Activated CD4-positive, alpha-beta T cell treated with anti-CD3 and anti-CD28 coated beads, Interleukin-2, amount 10 ng/mL, durations not matched to agents 24 days and 14 days (primary cell): ENCODE measurements at regions not wholly inside any gene's neighbourhood (a gene's known extent, or its start where the extent isn't known, plus 50 kb on each side); places are given as distances from the start of the nearest gene placed in this dataset.
"Not testable (repeated sequence)": the region's sequence is repeated elsewhere in the genome, so short reads cannot be mapped to it uniquely, and the experiment has no call there.

Experiments
- DNase-seq: peaks from one replicate; pipeline ENCODE4 v3.0.0; 2022
- H3K27ac Mint-ChIP-seq: one replicate; pipeline ENCODE4 v1.8.0; 2022; ENCODE audit warnings: mild to moderate bottlenecking, mixed read lengths
- H3K27me3 Mint-ChIP-seq: one replicate; pipeline ENCODE4 v1.8.0; 2022; ENCODE audit warnings: mixed read lengths
- H3K36me3 Mint-ChIP-seq: one replicate; pipeline ENCODE4 v1.8.0; 2022; ENCODE audit warnings: low read depth, mild to moderate bottlenecking, mixed read lengths
- H3K4me1 Mint-ChIP-seq: one replicate; pipeline ENCODE4 v1.8.0; 2021; ENCODE audit warnings: mixed read lengths
- H3K4me3 Mint-ChIP-seq: one replicate; pipeline ENCODE4 v1.8.0; 2022; ENCODE audit warnings: mild to moderate bottlenecking, moderate library complexity, mixed read lengths
- H3K9me3 Mint-ChIP-seq: one replicate; pipeline ENCODE4 v1.8.0; 2021; ENCODE audit warnings: mixed read lengths
- intact Hi-C: fragments of 100-400 bp; cut with micrococcal nuclease; formaldehyde crosslinking; loops from one replicate; pipeline ENCODE4 v1.15.1; 2023

DNA sequence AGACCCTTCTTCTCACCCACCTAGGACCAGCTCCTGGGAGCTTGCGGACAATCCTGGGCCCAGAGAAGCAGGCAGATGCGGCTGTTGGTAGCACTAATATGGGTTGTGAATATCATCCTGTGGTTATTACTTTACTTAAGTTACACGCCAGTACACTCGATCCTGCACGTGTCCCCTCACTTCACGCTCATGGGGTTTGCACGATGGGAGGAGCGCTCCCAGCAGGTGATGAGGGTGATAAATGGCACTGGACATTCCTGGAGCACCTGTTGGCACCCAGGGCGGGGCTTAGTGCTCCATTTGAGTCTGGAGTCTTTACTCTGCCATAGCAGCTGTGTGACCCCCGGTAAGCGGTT, 335.1 kb downstream of the PREX1 start:
- no peaks in the 10 kb centered on the region for H3K4me1 Mint-ChIP-seq
- H3K4me3 Mint-ChIP-seq: no peak overlapping the region
- no peak overlapping the region for H3K27ac Mint-ChIP-seq
- no peaks in the 10 kb centered on the region for H3K9me3 Mint-ChIP-seq
- H3K27me3 Mint-ChIP-seq: no peaks in the 10 kb centered on the region
- intact Hi-C loops: no loop called here
- no peak for DNase-seq
- no peaks in the 10 kb centered on the region for H3K36me3 Mint-ChIP-seq

DNA sequence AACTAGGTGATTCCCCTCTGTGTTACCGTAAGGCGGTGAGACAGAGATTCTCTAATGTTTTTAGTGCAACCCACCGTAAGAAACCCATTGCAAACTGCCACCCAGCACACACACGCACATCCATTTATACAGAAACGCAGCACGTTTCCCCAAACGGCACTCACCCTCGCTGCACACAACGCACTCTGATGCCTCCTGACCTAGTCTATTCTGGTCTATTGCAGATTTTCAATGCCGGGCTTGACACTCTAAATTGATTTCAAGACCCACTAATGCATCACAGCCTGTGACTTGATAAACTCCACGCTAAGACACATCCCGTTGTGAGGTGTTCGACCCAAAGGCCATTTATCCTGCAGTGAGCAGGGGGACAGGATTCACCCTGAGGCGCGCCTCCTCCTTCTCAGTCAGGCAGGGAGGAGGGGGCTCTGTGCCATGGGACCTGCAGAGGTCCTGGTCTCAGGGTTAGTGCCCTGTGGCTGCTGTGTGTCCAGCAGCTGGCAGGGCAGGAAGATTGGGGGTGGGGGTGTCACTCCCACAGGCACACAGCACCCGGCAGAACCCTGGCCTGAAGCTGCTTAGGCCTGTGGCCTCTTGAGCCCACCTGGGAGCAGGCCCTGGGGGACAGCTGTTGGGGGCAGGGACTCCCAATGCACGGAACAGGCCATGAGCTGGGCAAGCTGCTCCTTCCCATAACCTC, 335.6 kb downstream of the PREX1 start:
- intact Hi-C loops: no loop called here
- no peak for DNase-seq
- H3K27me3 Mint-ChIP-seq: no peaks in the 10 kb centered on the region
- H3K27ac Mint-ChIP-seq: no peak overlapping the region
- no peaks in the 10 kb centered on the region for H3K4me1 Mint-ChIP-seq
- H3K4me3 Mint-ChIP-seq: no peak overlapping the region
- no peaks in the 10 kb centered on the region for H3K9me3 Mint-ChIP-seq
- no peaks in the 10 kb centered on the region for H3K36me3 Mint-ChIP-seq

DNA sequence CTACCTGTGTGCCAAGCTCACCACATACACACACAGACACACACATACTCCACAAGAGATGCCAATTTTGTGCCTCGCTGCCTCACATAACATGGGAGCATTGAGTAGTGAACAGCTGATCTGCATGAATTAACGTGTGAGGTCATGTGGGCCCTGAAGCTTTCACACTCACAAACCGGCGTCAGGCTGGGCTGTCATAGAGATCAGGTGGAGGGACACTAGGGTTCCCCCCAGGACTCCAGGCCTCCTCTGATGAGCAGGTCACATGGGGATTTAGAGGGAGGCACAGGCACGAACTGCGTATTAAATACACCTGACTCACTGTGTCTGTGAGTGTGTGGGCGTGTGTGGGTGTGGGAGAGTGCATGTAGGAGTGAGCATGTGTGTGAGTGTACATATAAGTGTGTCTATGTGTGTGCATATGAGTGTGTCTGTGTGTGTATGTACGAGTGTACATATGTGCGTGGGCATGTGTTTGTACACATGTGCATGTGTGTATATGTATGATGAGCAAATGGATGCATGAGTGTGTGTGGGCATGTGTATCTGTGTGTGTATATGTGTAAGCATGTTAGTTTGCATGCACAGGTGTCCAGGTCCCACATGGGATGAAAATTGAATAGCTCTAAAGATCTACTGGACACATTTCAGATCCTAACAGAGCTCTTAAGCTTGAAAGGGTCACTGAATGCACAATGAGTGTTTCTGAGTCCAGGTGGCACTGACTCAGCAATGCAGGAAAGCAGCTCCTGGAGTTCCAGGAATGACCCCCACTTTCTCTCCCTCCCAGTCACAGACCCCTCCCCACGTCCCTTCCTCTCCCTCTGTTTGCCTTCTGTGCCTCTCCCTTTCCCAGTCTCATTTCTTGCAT, 336.6 kb downstream of the PREX1 start:
- Mint-ChIP-seq H3K9me3 (no peaks in the 10 kb centered on the region), H3K36me3 (no peaks in the 10 kb centered on the region), H3K27me3 (peaks cover 3% of the 10 kb centered on the region), H3K4me3 (no peak overlapping the region), H3K27ac (no peak overlapping the region), H3K4me1 (no peaks in the 10 kb centered on the region)
- intact Hi-C loops: no loop called here
- DNase-seq: no peak

- H3K4me3 Mint-ChIP-seq, H3K27ac Mint-ChIP-seq, H3K9me3 Mint-ChIP-seq, intact Hi-C loops, H3K36me3 Mint-ChIP-seq, DNase-seq, H3K27me3 Mint-ChIP-seq, H3K4me1 Mint-ChIP-seq: not testable (repeated sequence)
Measured at GRCh38 chr20:48490341-48490740, 337.5 kb downstream of the PREX1 start.

DNA sequence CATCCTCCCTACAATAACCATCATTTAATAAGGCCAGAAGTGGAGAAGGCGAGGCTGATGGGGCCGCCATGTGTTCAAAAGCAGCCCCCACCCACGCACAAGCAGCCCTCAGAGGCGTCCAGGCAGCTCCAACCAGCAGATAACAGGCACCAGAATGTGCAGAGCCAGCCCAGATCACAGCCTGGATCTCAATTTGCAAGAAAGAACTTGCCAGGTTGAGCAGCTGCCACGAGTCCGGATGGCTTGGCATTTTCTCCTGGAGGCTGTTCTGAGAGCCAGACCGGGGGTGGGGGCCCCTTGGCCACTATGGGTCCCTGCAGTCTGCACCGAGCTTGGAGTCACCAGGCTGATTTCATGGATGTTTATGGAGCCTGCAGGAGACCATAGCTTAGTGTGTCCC, 338.1 kb downstream of the PREX1 start:
- H3K27ac Mint-ChIP-seq: no peak overlapping the region
- intact Hi-C loops: no loop called here
- H3K27me3 Mint-ChIP-seq: peaks cover 5% of the 10 kb centered on the region
- no peaks in the 10 kb centered on the region for H3K36me3 Mint-ChIP-seq
- no peak for DNase-seq
- no peaks in the 10 kb centered on the region for H3K9me3 Mint-ChIP-seq
- H3K4me3 Mint-ChIP-seq: no peak overlapping the region
- H3K4me1 Mint-ChIP-seq: no peaks in the 10 kb centered on the region

GRCh38 chr20:48489046-48489463, 338.7 kb downstream of the PREX1 start:
- Mint-ChIP-seq H3K9me3 (no peaks in the 10 kb centered on the region), H3K4me3 (no peak overlapping the region), H3K36me3 (no peaks in the 10 kb centered on the region), H3K27ac (no peak overlapping the region), H3K27me3 (peaks cover 5% of the 10 kb centered on the region), H3K4me1 (no peaks in the 10 kb centered on the region)
- intact Hi-C loops: no loop called here
- no peak for DNase-seq

GRCh38 chr20:48488334-48489034, 339.3 kb downstream of the PREX1 start:
- H3K4me3 Mint-ChIP-seq, intact Hi-C loops, H3K27me3 Mint-ChIP-seq, H3K4me1 Mint-ChIP-seq, H3K36me3 Mint-ChIP-seq, DNase-seq, H3K9me3 Mint-ChIP-seq, H3K27ac Mint-ChIP-seq: not testable (repeated sequence)

DNA sequence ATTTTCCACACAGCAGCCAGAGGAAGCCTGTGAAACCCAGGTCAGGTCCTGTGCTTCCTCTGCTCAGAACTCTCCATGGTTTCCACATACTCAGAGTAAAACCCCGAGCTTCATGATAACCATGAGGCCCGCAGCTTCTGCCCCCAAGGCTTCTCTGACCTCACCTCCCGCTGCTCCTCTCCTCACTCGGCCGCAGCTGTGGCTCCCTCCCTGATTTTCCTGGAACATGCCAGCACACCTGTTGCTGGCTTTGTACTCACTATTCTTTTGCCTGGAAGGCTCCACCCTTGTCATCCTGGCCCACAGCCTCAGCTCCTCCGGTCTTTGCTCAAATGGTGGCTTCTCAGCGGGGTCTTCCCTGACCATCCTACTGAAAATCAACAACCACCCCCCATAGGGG, 341.7 kb downstream of the PREX1 start:
- no peak overlapping the region for H3K4me3 Mint-ChIP-seq
- no peak overlapping the region for H3K27ac Mint-ChIP-seq
- DNase-seq: no peak
- no peaks in the 10 kb centered on the region for H3K9me3 Mint-ChIP-seq
- H3K27me3 Mint-ChIP-seq: peaks cover 7% of the 10 kb centered on the region
- intact Hi-C loops: no loop called here
- no peaks in the 10 kb centered on the region for H3K4me1 Mint-ChIP-seq
- no peaks in the 10 kb centered on the region for H3K36me3 Mint-ChIP-seq

- H3K4me3 Mint-ChIP-seq, H3K27ac Mint-ChIP-seq, DNase-seq, H3K9me3 Mint-ChIP-seq, H3K36me3 Mint-ChIP-seq, intact Hi-C loops, H3K4me1 Mint-ChIP-seq: not testable (repeated sequence)
- H3K27me3 Mint-ChIP-seq: peaks cover 16% of the 10 kb centered on the region
Measured at GRCh38 chr20:48485153-48485552, 342.6 kb downstream of the PREX1 start.

DNA sequence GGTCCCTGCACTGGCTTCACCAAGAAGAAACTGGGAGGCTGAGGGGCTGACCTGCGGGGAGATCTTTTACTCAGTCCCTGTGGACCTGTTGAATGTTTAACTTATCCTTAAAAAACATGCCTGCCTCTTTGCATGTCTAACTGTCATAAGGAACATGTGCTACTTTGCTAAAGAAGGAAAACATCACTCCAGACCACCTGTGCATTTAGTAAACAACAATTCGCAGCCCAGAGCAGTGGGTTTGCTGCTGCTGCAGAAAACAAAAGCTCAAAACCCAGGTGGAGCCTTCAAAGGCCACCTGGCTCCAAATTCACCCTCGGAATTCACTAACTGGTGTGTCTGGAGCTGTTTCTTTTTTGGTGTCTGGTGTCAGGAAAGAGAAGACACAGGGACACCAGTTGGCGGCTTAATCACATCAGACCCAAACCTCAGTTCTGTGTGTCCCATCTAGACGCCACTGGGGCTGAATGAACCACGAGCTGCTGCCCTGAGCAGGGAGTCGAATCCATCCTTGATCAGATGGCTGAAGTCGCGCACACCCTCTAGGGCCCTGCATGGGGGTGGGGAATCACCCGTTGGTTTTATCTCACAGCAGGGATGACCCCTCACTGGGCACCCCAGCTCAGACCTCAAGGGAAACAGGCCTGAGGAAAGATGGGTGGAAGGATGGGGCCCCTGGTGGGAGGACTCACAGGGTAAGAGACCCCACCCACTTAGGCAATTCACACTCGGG, 344.3 kb downstream of the PREX1 start:
- no peak overlapping the region for H3K4me3 Mint-ChIP-seq

DNA sequence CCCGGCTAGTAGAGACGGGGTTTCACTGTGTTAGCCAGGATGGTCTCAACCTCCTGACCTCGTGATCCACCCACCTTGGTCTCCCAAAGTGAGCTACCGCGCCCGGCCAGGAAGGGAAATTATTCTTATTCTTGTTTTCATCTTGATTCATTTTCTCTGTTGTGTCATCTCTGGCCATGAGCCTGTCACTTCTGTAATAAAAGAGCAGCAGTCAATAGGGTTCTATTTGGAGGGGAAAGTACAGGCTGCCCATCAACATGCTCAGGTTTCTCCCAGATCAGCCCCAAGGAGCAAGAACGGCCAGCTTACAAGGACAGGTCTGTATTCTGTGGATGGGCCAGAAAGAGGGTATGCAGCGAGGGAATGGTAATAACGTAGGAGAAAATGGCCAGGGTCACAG, 345.0 kb downstream of the PREX1 start:
- Mint-ChIP-seq H3K4me1 (no peaks in the 10 kb centered on the region), H3K27ac (no peak overlapping the region), H3K4me3 (no peak overlapping the region), H3K27me3 (peaks cover 25% of the 10 kb centered on the region), H3K36me3 (no peaks in the 10 kb centered on the region), H3K9me3 (no peaks in the 10 kb centered on the region)
- no peak for DNase-seq
- intact Hi-C loops: no loop called here

More for the DNA sequence above, 344.3 kb downstream of the PREX1 start:
- H3K4me1 Mint-ChIP-seq: no peaks in the 10 kb centered on the region
- intact Hi-C loops: no loop called here
- H3K36me3 Mint-ChIP-seq: no peaks in the 10 kb centered on the region
- no peak overlapping the region for H3K27ac Mint-ChIP-seq
- no peak for DNase-seq
- H3K27me3 Mint-ChIP-seq: peaks cover 25% of the 10 kb centered on the region
- no peaks in the 10 kb centered on the region for H3K9me3 Mint-ChIP-seq

DNA sequence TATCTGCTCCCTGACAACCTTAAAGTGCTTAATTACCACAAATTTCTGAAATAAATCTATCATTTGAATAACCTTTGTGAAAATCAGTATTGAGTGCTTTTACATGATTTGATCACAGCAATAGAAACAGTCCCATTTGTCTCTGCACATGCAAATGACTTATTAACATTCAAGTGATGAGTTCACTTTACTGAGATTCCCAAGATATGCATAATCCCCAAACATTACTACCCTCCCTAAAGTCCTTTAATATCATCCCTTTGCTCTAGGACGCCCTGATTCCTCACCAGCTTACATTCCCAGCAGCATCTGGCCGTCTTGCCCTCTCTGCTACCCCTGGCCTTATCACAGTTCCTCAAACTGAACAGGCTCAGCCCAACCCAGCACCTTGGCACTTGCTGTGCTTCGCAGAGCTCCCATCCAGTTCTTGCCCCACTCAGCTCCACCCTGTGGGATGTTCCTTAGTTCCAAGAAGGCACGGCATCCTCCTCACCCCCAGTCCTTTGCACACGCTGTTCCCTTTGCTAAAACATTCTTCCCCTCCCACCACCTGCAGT, 347.5 kb downstream of the PREX1 start:
- Mint-ChIP-seq H3K9me3 (no peaks in the 10 kb centered on the region), H3K4me1 (no peaks in the 10 kb centered on the region), H3K4me3 (no peak overlapping the region), H3K27me3 (peaks cover 22% of the 10 kb centered on the region), H3K27ac (no peak overlapping the region), H3K36me3 (no peaks in the 10 kb centered on the region)
- intact Hi-C loops: no loop called here
- no peak for DNase-seq

GRCh38 chr20:48478806-48479585, 348.8 kb downstream of the PREX1 start:
- intact Hi-C loops: no loop called here
- no peak overlapping the region for H3K4me3 Mint-ChIP-seq

More at GRCh38 chr20:48478806-48479585, 348.8 kb downstream of the PREX1 start:
- Mint-ChIP-seq H3K9me3 (no peaks in the 10 kb centered on the region), H3K27ac (no peak overlapping the region), H3K36me3 (no peaks in the 10 kb centered on the region), H3K27me3 (peaks cover 22% of the 10 kb centered on the region), H3K4me1 (no peaks in the 10 kb centered on the region)
- no peak for DNase-seq
